HL-60 (cell line): ENCODE measurements at regions not wholly inside any gene's neighbourhood (a gene's known extent, or its start where the extent isn't known, plus 50 kb on each side); places are given as distances from the start of the nearest gene placed in this dataset.

Experiments
- DNase-seq, 2 experiments: peaks; one replicate each; pipeline ENCODE4 v3.0.0-alpha.2; 2010 to 2020; ENCODE audit warnings: low read depth in 1 of 2, low spot score in 1 of 2
- H3K27ac ChIP-seq: fragments of 250-450 bp; sonication (Bioruptor Pico); replicated peaks from 2 replicates; pipeline ENCODE4 v1.5.1; 2020; ENCODE audit warnings: mild to moderate bottlenecking, moderate library complexity
- H3K27me3 ChIP-seq: fragments of 250-450 bp; sonication (Bioruptor Pico); 2 replicates; pipeline ENCODE4 v1.5.1; 2021; ENCODE audit warnings: mild to moderate bottlenecking, moderate library complexity; ENCODE audit not compliant: insufficient read depth, poor library complexity, severe bottlenecking
- H3K4me3 ChIP-seq: replicated peaks from 2 replicates; pipeline ENCODE4 v1.5.1; 2011; ENCODE audit warnings: mild to moderate bottlenecking, control low read depth, low read length; ENCODE audit not compliant: insufficient read depth
- GABPA ChIP-seq: IDR thresholded peaks from 2 replicates; pipeline ENCODE4 v1.6.1; 2012; ENCODE audit warnings: low read depth
- POLR2AphosphoS5 ChIP-seq: IDR thresholded peaks from 2 replicates; pipeline ENCODE4 v1.6.1; 2012; ENCODE audit warnings: low read depth
- SPI1 ChIP-seq: IDR thresholded peaks from 2 replicates; pipeline ENCODE4 v1.6.1; 2012; ENCODE audit warnings: low read depth, mild to moderate bottlenecking, borderline replicate concordance
- TF ChIP-seq, protein P1 (sequence below): IDR thresholded peaks from 2 replicates; pipeline ENCODE4 v1.6.1; 2012; ENCODE audit warnings: low read depth; ENCODE audit not compliant: insufficient replicate concordance
- TF ChIP-seq, protein P2 (sequence below): IDR thresholded peaks from one replicate; pipeline ENCODE4 v1.5.1; 2011; ENCODE audit warnings: low read length, control low read depth, inconsistent platforms; ENCODE audit not compliant: insufficient read depth

DNA sequence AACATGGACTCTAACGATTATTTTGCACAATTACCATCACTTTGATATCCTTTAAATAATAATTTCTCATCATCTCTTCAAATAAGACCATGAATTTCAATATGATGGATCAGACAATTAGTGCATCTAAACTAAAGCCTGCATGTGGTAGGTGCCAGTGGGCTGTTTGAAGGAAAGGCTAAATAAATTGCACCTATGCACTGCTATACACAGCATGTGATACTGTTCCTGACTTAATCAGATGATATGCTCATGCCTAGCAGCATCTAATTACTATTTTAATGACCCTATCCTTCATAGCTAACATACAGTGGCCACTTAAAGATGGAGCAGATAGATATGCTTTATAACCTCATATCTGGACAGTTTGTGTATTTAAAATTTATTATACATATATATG, 731.6 kb upstream of the MANEA start:
- Histone ChIP-seq H3K4me3 (no peak overlapping the region), H3K27me3 (no peaks in the 10 kb centered on the region), H3K27ac (no peak overlapping the region)
- TF ChIP-seq POLR2AphosphoS5 (no peak), GABPA (no peak), SPI1 (no peak)
- TF ChIP-seq, protein P1, sequence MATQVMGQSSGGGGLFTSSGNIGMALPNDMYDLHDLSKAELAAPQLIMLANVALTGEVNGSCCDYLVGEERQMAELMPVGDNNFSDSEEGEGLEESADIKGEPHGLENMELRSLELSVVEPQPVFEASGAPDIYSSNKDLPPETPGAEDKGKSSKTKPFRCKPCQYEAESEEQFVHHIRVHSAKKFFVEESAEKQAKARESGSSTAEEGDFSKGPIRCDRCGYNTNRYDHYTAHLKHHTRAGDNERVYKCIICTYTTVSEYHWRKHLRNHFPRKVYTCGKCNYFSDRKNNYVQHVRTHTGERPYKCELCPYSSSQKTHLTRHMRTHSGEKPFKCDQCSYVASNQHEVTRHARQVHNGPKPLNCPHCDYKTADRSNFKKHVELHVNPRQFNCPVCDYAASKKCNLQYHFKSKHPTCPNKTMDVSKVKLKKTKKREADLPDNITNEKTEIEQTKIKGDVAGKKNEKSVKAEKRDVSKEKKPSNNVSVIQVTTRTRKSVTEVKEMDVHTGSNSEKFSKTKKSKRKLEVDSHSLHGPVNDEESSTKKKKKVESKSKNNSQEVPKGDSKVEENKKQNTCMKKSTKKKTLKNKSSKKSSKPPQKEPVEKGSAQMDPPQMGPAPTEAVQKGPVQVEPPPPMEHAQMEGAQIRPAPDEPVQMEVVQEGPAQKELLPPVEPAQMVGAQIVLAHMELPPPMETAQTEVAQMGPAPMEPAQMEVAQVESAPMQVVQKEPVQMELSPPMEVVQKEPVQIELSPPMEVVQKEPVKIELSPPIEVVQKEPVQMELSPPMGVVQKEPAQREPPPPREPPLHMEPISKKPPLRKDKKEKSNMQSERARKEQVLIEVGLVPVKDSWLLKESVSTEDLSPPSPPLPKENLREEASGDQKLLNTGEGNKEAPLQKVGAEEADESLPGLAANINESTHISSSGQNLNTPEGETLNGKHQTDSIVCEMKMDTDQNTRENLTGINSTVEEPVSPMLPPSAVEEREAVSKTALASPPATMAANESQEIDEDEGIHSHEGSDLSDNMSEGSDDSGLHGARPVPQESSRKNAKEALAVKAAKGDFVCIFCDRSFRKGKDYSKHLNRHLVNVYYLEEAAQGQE = no peak
- TF ChIP-seq, protein P2, sequence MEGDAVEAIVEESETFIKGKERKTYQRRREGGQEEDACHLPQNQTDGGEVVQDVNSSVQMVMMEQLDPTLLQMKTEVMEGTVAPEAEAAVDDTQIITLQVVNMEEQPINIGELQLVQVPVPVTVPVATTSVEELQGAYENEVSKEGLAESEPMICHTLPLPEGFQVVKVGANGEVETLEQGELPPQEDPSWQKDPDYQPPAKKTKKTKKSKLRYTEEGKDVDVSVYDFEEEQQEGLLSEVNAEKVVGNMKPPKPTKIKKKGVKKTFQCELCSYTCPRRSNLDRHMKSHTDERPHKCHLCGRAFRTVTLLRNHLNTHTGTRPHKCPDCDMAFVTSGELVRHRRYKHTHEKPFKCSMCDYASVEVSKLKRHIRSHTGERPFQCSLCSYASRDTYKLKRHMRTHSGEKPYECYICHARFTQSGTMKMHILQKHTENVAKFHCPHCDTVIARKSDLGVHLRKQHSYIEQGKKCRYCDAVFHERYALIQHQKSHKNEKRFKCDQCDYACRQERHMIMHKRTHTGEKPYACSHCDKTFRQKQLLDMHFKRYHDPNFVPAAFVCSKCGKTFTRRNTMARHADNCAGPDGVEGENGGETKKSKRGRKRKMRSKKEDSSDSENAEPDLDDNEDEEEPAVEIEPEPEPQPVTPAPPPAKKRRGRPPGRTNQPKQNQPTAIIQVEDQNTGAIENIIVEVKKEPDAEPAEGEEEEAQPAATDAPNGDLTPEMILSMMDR = no peak
- DNase-seq = no peak

DNA sequence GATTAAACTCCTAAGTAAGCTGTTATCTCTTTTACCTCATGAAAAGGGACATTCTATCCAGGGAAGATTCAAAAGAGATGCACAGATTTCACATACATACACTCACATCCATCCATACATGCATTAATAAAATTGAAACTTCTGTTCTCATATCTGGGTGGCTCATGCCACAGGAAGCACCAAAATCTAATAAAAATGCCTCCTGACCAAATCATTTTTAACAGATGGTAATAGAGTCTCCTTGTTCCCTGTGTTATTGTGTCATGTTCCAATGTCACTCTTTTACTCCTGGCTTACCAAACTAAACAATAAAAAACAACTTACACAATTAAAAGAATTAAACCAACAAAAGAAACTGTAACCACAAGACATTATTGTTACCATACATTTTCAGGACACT, 742.1 kb upstream of the MANEA start:
- no peaks in the 10 kb centered on the region for H3K27me3 ChIP-seq
- TF ChIP-seq, protein P1 = no peak
- TF ChIP-seq POLR2AphosphoS5 (no peak), SPI1 (no peak), GABPA (no peak)
- TF ChIP-seq, protein P2 = no peak
- H3K27ac ChIP-seq = no peak overlapping the region
- H3K4me3 ChIP-seq = no peak overlapping the region
- DNase-seq = no peak

DNA sequence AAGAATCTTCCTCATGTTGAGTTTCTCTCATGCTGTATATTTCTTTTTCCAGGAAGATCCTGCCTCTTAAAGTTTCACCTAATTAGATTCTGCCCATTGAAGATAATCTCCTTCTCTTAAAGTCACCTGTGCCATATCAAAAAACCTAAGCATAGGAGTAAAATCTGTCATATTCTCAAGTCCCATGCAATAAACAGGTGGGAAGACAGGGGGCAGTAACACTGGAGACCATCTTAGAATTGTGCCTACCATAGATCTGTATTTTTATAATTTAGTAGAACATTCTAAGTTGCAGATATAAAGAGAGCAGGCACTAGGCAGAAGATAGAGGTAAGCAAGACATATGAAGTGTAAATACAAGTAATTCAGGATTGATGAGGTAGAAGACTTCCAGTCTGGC, 763.5 kb upstream of the MANEA start:
- no peak for DNase-seq
- Histone ChIP-seq H3K4me3 (no peak overlapping the region), H3K27ac (no peak overlapping the region), H3K27me3 (no peaks in the 10 kb centered on the region)
- TF ChIP-seq, protein P2 = no peak
- TF ChIP-seq POLR2AphosphoS5 = no peak
- TF ChIP-seq SPI1 = no peak
- TF ChIP-seq, protein P1 = no peak
- no peak for TF ChIP-seq GABPA
